GM23248 (cell line): ENCODE measurements at regions not wholly inside any gene's neighbourhood (a gene's known extent, or its start where the extent isn't known, plus 50 kb on each side); places are given as distances from the start of the nearest gene placed in this dataset.

ENCODE experiments used
- DNase-seq: peaks from one replicate; pipeline ENCODE4 v3.0.0-alpha.2; 2015
- H2AFZ ChIP-seq: fragments of 200-600 bp; sonication (generic); 2 replicates; pipeline ENCODE4 v1.6.1; 2016; ENCODE audit warnings: antibody characterized with exemption
- H3F3A ChIP-seq: fragments of 200-600 bp; sonication (generic); 2 replicates; pipeline ENCODE4 v1.6.1; 2016; ENCODE audit warnings: mild to moderate bottlenecking, antibody characterized with exemption, mixed run types; ENCODE audit not compliant: insufficient read depth
- H3K27ac ChIP-seq: fragments of 200-600 bp; sonication (generic); 2 replicates; pipeline ENCODE4 v1.5.1; 2016; ENCODE audit warnings: mild to moderate bottlenecking
- H3K27me3 ChIP-seq: fragments of 200-600 bp; sonication (generic); replicated peaks from 2 replicates; pipeline ENCODE4 v1.6.1; 2016; ENCODE audit warnings: mild to moderate bottlenecking; ENCODE audit not compliant: insufficient read depth
- H3K36me3 ChIP-seq: fragments of 200-600 bp; sonication (generic); 2 replicates; pipeline ENCODE4 v1.6.1; 2016; ENCODE audit warnings: low read depth, mild to moderate bottlenecking
- H3K4me1 ChIP-seq: fragments of 200-600 bp; sonication (generic); 2 replicates; pipeline ENCODE4 v1.6.1; 2016; ENCODE audit warnings: mild to moderate bottlenecking; ENCODE audit not compliant: insufficient read depth
- H3K4me2 ChIP-seq: fragments of 200-600 bp; sonication (generic); one replicate; pipeline ENCODE4 v1.6.1; 2016; ENCODE audit warnings: mild to moderate bottlenecking; ENCODE audit not compliant: unreplicated experiment
- H3K4me3 ChIP-seq: fragments of 200-600 bp; sonication (generic); 2 replicates; pipeline ENCODE4 v1.5.1; 2016; ENCODE audit warnings: mild to moderate bottlenecking
- H3K79me2 ChIP-seq: fragments of 200-600 bp; sonication (generic); 2 replicates; pipeline ENCODE4 v1.6.1; 2016; ENCODE audit warnings: mild to moderate bottlenecking; ENCODE audit not compliant: insufficient read depth
- H3K9ac ChIP-seq: fragments of 200-600 bp; sonication (generic); 2 replicates; pipeline ENCODE4 v1.6.1; 2016; ENCODE audit warnings: mild to moderate bottlenecking
- H3K9me2 ChIP-seq: fragments of 200-600 bp; sonication (generic); 2 replicates; pipeline ENCODE4 v1.6.1; 2016; ENCODE audit warnings: mixed run types, mild to moderate bottlenecking, moderate library complexity; ENCODE audit not compliant: insufficient read depth
- H3K9me3 ChIP-seq: fragments of 200-600 bp; sonication (generic); one replicate; pipeline ENCODE4 v1.6.1; 2017; ENCODE audit warnings: low read depth
- H4K20me1 ChIP-seq: fragments of 200-600 bp; sonication (generic); 2 replicates; pipeline ENCODE4 v1.6.0; 2016; ENCODE audit not compliant: insufficient read depth
- EZH2 ChIP-seq: fragments of 200-600 bp; sonication (generic); IDR thresholded peaks from 2 replicates; pipeline ENCODE4 v1.6.1; 2018; ENCODE audit warnings: antibody characterized with exemption, mild to moderate bottlenecking; ENCODE audit not compliant: insufficient read depth, poor library complexity, severe bottlenecking
- EZH2phosphoT487 ChIP-seq: fragments of 200-600 bp; sonication (generic); IDR thresholded peaks from 2 replicates; pipeline ENCODE4 v1.6.1; 2018; ENCODE audit warnings: antibody characterized with exemption, moderate library complexity, mild to moderate bottlenecking, low read depth; ENCODE audit not compliant: insufficient read depth
- WGBS, 2 experiments: methylation state at CpG; one replicate each; pipeline ENCODE4 v1.1.6; 2015 to 2017; ENCODE audit warnings: low lambda C conversion rate in 2 of 2, low coverage in 1 of 2; ENCODE audit errors: missing lambda C conversion rate in 2 of 2; 5-methylcytosine and 5-hydroxymethylcytosine counted together
- in situ Hi-C: fragments of 300-500 bp; cut with MboI; formaldehyde crosslinking; loops from 2 replicates; pipeline ENCODE4 v1.15.0; 2020

DNA sequence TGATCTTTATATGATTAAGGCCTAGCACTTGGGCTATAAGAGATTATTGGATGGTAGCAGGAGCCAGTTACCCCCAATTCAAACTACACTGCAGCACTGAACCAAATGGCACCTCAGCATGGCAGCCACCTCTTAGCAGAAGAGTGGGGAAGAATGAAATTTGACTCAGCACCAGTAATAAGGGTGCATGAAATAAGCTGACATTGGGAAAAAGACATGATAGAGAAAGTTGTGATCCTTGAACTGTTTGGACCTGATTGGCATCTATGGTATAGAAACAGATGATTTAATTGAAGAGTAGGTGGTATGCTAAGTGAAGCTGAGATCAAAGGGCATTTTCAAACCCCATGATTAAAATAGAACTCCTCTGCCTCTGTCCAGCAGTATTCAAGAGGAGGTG, 389.5 kb downstream of the FOXG1 start:
- in situ Hi-C loops: no loop called here
- H3K27me3 ChIP-seq: no peaks in the 10 kb centered on the region
- H3K9me2 ChIP-seq: no peaks in the 10 kb centered on the region
- no peaks in the 10 kb centered on the region for H3K4me1 ChIP-seq
- DNase-seq: no peak
- no peak overlapping the region for H3K4me3 ChIP-seq
- H3K36me3 ChIP-seq: no peaks in the 10 kb centered on the region
- H3K9ac ChIP-seq: no peak overlapping the region
- no peak for TF ChIP-seq EZH2phosphoT487
- TF ChIP-seq EZH2: no peak
- H3K27ac ChIP-seq: no peak overlapping the region
- H2AFZ ChIP-seq: no peak overlapping the region
- H3K4me2 ChIP-seq: no peak overlapping the region
- H3F3A ChIP-seq: no peaks in the 10 kb centered on the region
- H3K79me2 ChIP-seq: no peaks in the 10 kb centered on the region
- H3K9me3 ChIP-seq: no peaks in the 10 kb centered on the region
- H4K20me1 ChIP-seq: no peaks in the 10 kb centered on the region

GRCh38 chr14:29161593-29161992, 395.0 kb downstream of the FOXG1 start:
- H3K9me3 ChIP-seq: no peaks in the 10 kb centered on the region
- H3K4me1 ChIP-seq: no peaks in the 10 kb centered on the region
- WGBS, 2 experiments: 14 to 19% methylated on average over 4 of the region's 4 CpGs
- H3K36me3 ChIP-seq: no peaks in the 10 kb centered on the region
- H3K27me3 ChIP-seq: no peaks in the 10 kb centered on the region
- H3K79me2 ChIP-seq: no peaks in the 10 kb centered on the region
- no peak overlapping the region for H3K4me3 ChIP-seq
- no peak overlapping the region for H3K9ac ChIP-seq
- H3K9me2 ChIP-seq: no peaks in the 10 kb centered on the region
- DNase-seq: no peak
- H3K4me2 ChIP-seq: no peak overlapping the region
- no peak overlapping the region for H2AFZ ChIP-seq
- no peak for TF ChIP-seq EZH2phosphoT487
- no peaks in the 10 kb centered on the region for H4K20me1 ChIP-seq
- in situ Hi-C loops: no loop called here
- H3F3A ChIP-seq: no peaks in the 10 kb centered on the region
- no peak overlapping the region for H3K27ac ChIP-seq

DNA sequence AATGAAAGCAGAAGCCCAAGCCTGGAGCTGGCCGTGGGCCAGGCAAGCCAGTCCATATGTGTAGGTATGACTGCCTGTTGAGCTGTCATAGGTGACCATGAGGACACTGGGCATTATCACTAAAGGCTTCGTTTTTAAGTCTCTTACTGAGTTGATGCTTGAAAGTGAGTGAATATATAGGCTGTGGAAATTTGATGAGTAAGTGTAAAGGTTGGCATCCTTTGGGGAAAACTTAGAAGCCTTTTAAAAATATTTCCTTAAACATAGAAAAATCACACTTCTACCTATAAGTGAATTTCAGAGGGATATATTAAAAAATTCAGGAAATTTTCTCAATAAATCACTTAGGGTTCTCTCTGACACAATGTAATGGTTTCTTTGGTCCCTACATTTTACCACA, 396.5 kb downstream of the FOXG1 start:
- 48% methylated on average over 2 of the region's 2 CpGs for WGBS, 2 experiments
- H3K4me1 ChIP-seq: no peaks in the 10 kb centered on the region
- in situ Hi-C loops: no loop called here
- no peaks in the 10 kb centered on the region for H3K79me2 ChIP-seq
- H3K9me2 ChIP-seq: no peaks in the 10 kb centered on the region
- no peak for DNase-seq
- H3K4me3 ChIP-seq: no peak overlapping the region
- no peak overlapping the region for H3K4me2 ChIP-seq
- no peaks in the 10 kb centered on the region for H3K27me3 ChIP-seq
- TF ChIP-seq EZH2 (no peak), EZH2phosphoT487 (no peak)
- no peaks in the 10 kb centered on the region for H3K9me3 ChIP-seq
- no peak overlapping the region for H3K9ac ChIP-seq
- no peaks in the 10 kb centered on the region for H4K20me1 ChIP-seq
- no peaks in the 10 kb centered on the region for H3K36me3 ChIP-seq
- no peaks in the 10 kb centered on the region for H3F3A ChIP-seq
- no peak overlapping the region for H3K27ac ChIP-seq
- no peak overlapping the region for H2AFZ ChIP-seq

- H3K9ac ChIP-seq: no peak overlapping the region
- H4K20me1 ChIP-seq: no peaks in the 10 kb centered on the region
- no peaks in the 10 kb centered on the region for H3K27me3 ChIP-seq
- H3K27ac ChIP-seq: no peak overlapping the region
- DNase-seq: no peak
- 56 to 83% methylated on average over 1 of the region's 1 CpG for WGBS, 2 experiments
- no peaks in the 10 kb centered on the region for H3K79me2 ChIP-seq
- in situ Hi-C loops: no loop called here
- H3F3A ChIP-seq: no peaks in the 10 kb centered on the region
- H3K36me3 ChIP-seq: no peaks in the 10 kb centered on the region
- H3K4me2 ChIP-seq: no peak overlapping the region
- no peak overlapping the region for H2AFZ ChIP-seq
- H3K4me3 ChIP-seq: no peak overlapping the region
- H3K4me1 ChIP-seq: no peaks in the 10 kb centered on the region
- no peaks in the 10 kb centered on the region for H3K9me3 ChIP-seq
- no peaks in the 10 kb centered on the region for H3K9me2 ChIP-seq
- no peak for TF ChIP-seq EZH2phosphoT487
- TF ChIP-seq EZH2: no peak
Measured at GRCh38 chr14:29165431-29165830, 398.8 kb downstream of the FOXG1 start.

DNA sequence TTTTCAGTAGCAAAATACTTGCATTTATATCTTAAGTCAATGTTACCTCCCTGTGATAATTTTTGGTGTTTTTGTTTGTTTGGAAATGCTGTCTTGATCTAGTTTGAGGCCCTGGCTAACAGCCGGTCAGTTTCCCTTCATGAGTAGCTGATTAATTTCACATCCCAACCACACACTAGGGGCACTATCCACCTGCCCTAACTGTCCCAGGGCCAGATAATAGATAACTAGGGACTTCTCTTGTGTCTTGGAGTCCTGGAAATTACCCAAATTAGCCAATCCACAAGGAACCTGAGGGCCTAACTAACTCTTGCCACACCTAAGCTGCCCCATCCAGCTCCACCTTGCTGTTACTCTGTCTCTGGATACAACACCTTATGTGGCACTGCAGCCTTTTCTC, 399.9 kb downstream of the FOXG1 start:
- H3K4me1 ChIP-seq: no peaks in the 10 kb centered on the region
- 54 to 87% methylated on average over 1 of the region's 1 CpG for WGBS, 2 experiments
- TF ChIP-seq EZH2 (no peak), EZH2phosphoT487 (no peak)
- no peak overlapping the region for H3K9ac ChIP-seq
- no peaks in the 10 kb centered on the region for H4K20me1 ChIP-seq
- H3K4me3 ChIP-seq: no peak overlapping the region
- no peak overlapping the region for H2AFZ ChIP-seq
- H3K9me2 ChIP-seq: no peaks in the 10 kb centered on the region
- no peaks in the 10 kb centered on the region for H3K9me3 ChIP-seq
- no peaks in the 10 kb centered on the region for H3K36me3 ChIP-seq
- H3F3A ChIP-seq: no peaks in the 10 kb centered on the region
- no peak for DNase-seq
- no peak overlapping the region for H3K27ac ChIP-seq
- no peak overlapping the region for H3K4me2 ChIP-seq
- in situ Hi-C loops: no loop called here
- no peaks in the 10 kb centered on the region for H3K27me3 ChIP-seq
- H3K79me2 ChIP-seq: no peaks in the 10 kb centered on the region
